B cell (primary cell): ENCODE measurements at regions not wholly inside any gene's neighbourhood (a gene's known extent, or its start where the extent isn't known, plus 50 kb on each side); places are given as distances from the start of the nearest gene placed in this dataset.

Experiments
- ATAC-seq: fragments of 200-7000 bp; cut with Tn5 transposase; one replicate; pipeline ENCODE4 v1.10.0; 2021; ENCODE audit warnings: low read depth, mild to moderate bottlenecking, moderate number of reproducible peaks, moderate library complexity
- CTCF ChIA-PET: fragments of 350-600 bp; sonication (Branson Sonifier 250); formaldehyde crosslinking; loops from one replicate; lab custom pipeline; 2021; ENCODE audit warnings: antibody characterized with exemption, inconsistent platforms; lab: Charles Lee
- POLR2A ChIA-PET: fragments of 350-600 bp; sonication (Branson Sonifier 250); formaldehyde crosslinking; loops from one replicate; lab custom pipeline; 2021; ENCODE audit warnings: antibody characterized with exemption; lab: Charles Lee
- DNase-seq: peaks from one replicate; pipeline ENCODE4 v3.0.0; 2013
- H2AFZ ChIP-seq: 2 replicates; pipeline ENCODE4 v1.6.1; 2012; ENCODE audit warnings: mild to moderate bottlenecking, low read depth, low read length; ENCODE audit not compliant: insufficient read depth, poor library complexity, severe bottlenecking
- H3K27ac ChIP-seq, 2 donors: 1 replicate in 1 of 2; 2 replicates in 1 of 2; pipeline ENCODE4 v1.5.1; 2012 to 2013; ENCODE audit warnings: low read length in 2 of 2, mild to moderate bottlenecking in 2 of 2, moderate library complexity in 1 of 2
- H3K27me3 ChIP-seq, 4 experiments: fragments of 200-600 bp in 1 of 4; sonication (generic) in 1 of 4; replicated peaks in 1 of 4; 1 replicate in 2 of 4; 2 replicates in 2 of 4; pipeline versions ENCODE4 v1.6.1 to v1.7.0; 2013 to 2016; ENCODE audit warnings: low read length in 3 of 4, mild to moderate bottlenecking in 2 of 4, mixed read lengths in 1 of 4, moderate library complexity in 1 of 4; ENCODE audit not compliant: insufficient read depth in 4 of 4, control insufficient read depth in 3 of 4; ENCODE audit errors: control extremely low read depth in 1 of 4
- H3K36me3 ChIP-seq, 2 experiments: replicated peaks in 1 of 2; 1 replicate in 1 of 2; 2 replicates in 1 of 2; pipeline versions ENCODE4 v1.6.1 to v1.7.1; 2013; ENCODE audit warnings: low read length in 1 of 2; ENCODE audit not compliant: insufficient read depth in 2 of 2, control insufficient read depth in 1 of 2; ENCODE audit errors: control extremely low read depth in 1 of 2, extremely low read depth in 1 of 2
- H3K4me1 ChIP-seq, 2 donors: fragments of 200-600 bp in 1 of 2; sonication (generic) in 1 of 2; 1 replicate in 1 of 2; 2 replicates in 1 of 2; pipeline versions ENCODE4 v1.5.1 to v1.6.1; 2013 to 2017; ENCODE audit warnings: low read length in 2 of 2; ENCODE audit not compliant: control insufficient read depth in 2 of 2, insufficient read depth in 2 of 2
- H3K4me2 ChIP-seq: replicated peaks from 2 replicates; pipeline ENCODE3; 2012; ENCODE audit warnings: mild to moderate bottlenecking, low read depth, low read length; ENCODE audit not compliant: poor library complexity, severe bottlenecking
- H3K4me3 ChIP-seq, 5 experiments: fragments of 200-600 bp in 1 of 5; sonication (generic) in 1 of 5; 1 replicate in 3 of 5; 2 replicates in 2 of 5; pipeline versions ENCODE4 v1.5.1 to v1.7.0; 2011 to 2016; ENCODE audit warnings: low read length in 4 of 5, mild to moderate bottlenecking in 4 of 5, low read depth in 2 of 5, control low read depth in 1 of 5, moderate library complexity in 1 of 5; ENCODE audit not compliant: insufficient read depth in 1 of 5; ENCODE audit errors: control extremely low read depth in 1 of 5, extremely low read depth in 1 of 5
- H3K79me2 ChIP-seq: fragments of 200-600 bp; sonication (generic); one replicate; pipeline ENCODE4 v1.6.0; 2016; ENCODE audit warnings: low read length; ENCODE audit not compliant: control insufficient read depth, insufficient read depth
- H3K9ac ChIP-seq: fragments of 200-600 bp; sonication (generic); 2 replicates; pipeline ENCODE4 v1.6.1; 2017; ENCODE audit warnings: mild to moderate bottlenecking, low read length, moderate library complexity
- H3K9me3 ChIP-seq, 3 donors: one replicate each; pipeline versions ENCODE4 v1.6.1 to v1.7.1; 2013; ENCODE audit warnings: low read length in 2 of 3; ENCODE audit not compliant: control insufficient read depth in 2 of 3, insufficient read depth in 1 of 3; ENCODE audit errors: control extremely low read depth in 1 of 3
- H4K20me1 ChIP-seq: 2 replicates; pipeline ENCODE4 v1.6.0; 2012; ENCODE audit warnings: mild to moderate bottlenecking, low read length; ENCODE audit not compliant: insufficient read depth, control insufficient read depth, poor library complexity, severe bottlenecking
- H3K27ac Mint-ChIP-seq: one replicate; pipeline ENCODE4 v1.8.0; 2021; ENCODE audit warnings: mixed read lengths
- H3K27me3 Mint-ChIP-seq: one replicate; pipeline ENCODE4 v1.8.0; 2021; ENCODE audit warnings: mixed read lengths
- H3K4me1 Mint-ChIP-seq: one replicate; pipeline ENCODE4 v1.8.0; 2021; ENCODE audit warnings: mixed read lengths
- H3K4me3 Mint-ChIP-seq: one replicate; pipeline ENCODE4 v1.8.0; 2021; ENCODE audit warnings: mixed read lengths
- H3K9me3 Mint-ChIP-seq: one replicate; pipeline ENCODE4 v1.8.0; 2022; ENCODE audit warnings: mixed read lengths; ENCODE audit not compliant: insufficient read depth
- CTCF ChIP-seq: fragments of 200-600 bp; IDR thresholded peaks from one replicate; pipeline ENCODE4 v1.8.0; 2022; ENCODE audit warnings: antibody characterized with exemption, mild to moderate bottlenecking
- EZH2 ChIP-seq: IDR thresholded peaks from 2 replicates; pipeline ENCODE4 v1.6.1; 2012; ENCODE audit warnings: borderline replicate concordance, low read depth, mild to moderate bottlenecking, moderate library complexity, low read length; ENCODE audit not compliant: insufficient read depth, poor library complexity, severe bottlenecking
- WGBS: methylation state at CpG from one replicate; pipeline ENCODE4 v1.1.5; 2013; ENCODE audit warnings: missing lambda C conversion rate; ENCODE audit not compliant: insufficient coverage; 5-methylcytosine and 5-hydroxymethylcytosine counted together
- intact Hi-C: fragments of 100-400 bp; cut with micrococcal nuclease; formaldehyde crosslinking; loops from one replicate; pipeline ENCODE4 v1.10.0; 2022

GRCh38 chr4:13933191-13933590 lies 305.7 kb upstream of the BOD1L1 start:
- no peak overlapping the region for H3K27ac ChIP-seq
- no peaks in the 10 kb centered on the region for H3K9me3 Mint-ChIP-seq
- POLR2A ChIA-PET, result no interaction called here
- WGBS, result 50% methylated on average over 1 of the region's 4 CpGs
- no peak for TF ChIP-seq EZH2
- no peak for TF ChIP-seq CTCF
- no peak overlapping the region for H3K4me2 ChIP-seq
- H2AFZ ChIP-seq, result no peak overlapping the region
- intact Hi-C loops, result no loop called here
- H3K79me2 ChIP-seq, result no peaks in the 10 kb centered on the region
- H3K9me3 ChIP-seq, result no peaks in the 10 kb centered on the region
- H3K27me3 ChIP-seq, result no peaks in the 10 kb centered on the region
- no peaks in the 10 kb centered on the region for H4K20me1 ChIP-seq
- H3K27ac Mint-ChIP-seq, result no peak overlapping the region
- H3K9ac ChIP-seq, result no peak overlapping the region
- H3K27me3 Mint-ChIP-seq, result peaks cover 14% of the 10 kb centered on the region
- H3K36me3 ChIP-seq, result no peaks in the 10 kb centered on the region
- no peaks in the 10 kb centered on the region for H3K4me1 ChIP-seq
- H3K4me1 Mint-ChIP-seq, result no peaks in the 10 kb centered on the region
- no peak overlapping the region for H3K4me3 Mint-ChIP-seq
- no peak overlapping the region for H3K4me3 ChIP-seq
- CTCF ChIA-PET, result no interaction called here
- DNase-seq, result no peak
- ATAC-seq, result no peak

GRCh38 chr4:13938299-13938698 lies 310.8 kb upstream of the BOD1L1 start:
- H3K27me3 Mint-ChIP-seq, result no peaks in the 10 kb centered on the region
- H3K4me1 Mint-ChIP-seq, result no peaks in the 10 kb centered on the region
- ChIA-PET POLR2A (no interaction called here), CTCF (no interaction called here)
- ATAC-seq, result no peak
- WGBS, result no CpG with 5 or more reads among the region's 3 CpGs
- Histone ChIP-seq H3K36me3 (no peaks in the 10 kb centered on the region), H3K9ac (no peak overlapping the region), H2AFZ (no peak overlapping the region), H3K27ac (no peak overlapping the region), H3K9me3 (no peaks in the 10 kb centered on the region), H3K4me2 (no peak overlapping the region), H3K79me2 (no peaks in the 10 kb centered on the region), H3K4me1 (no peaks in the 10 kb centered on the region), H3K27me3 (no peaks in the 10 kb centered on the region), H4K20me1 (no peaks in the 10 kb centered on the region), H3K4me3 (no peak overlapping the region)
- no peak for DNase-seq
- TF ChIP-seq EZH2, result no peak
- TF ChIP-seq CTCF, result no peak
- H3K27ac Mint-ChIP-seq, result no peak overlapping the region
- intact Hi-C loops, result no loop called here
- no peak overlapping the region for H3K4me3 Mint-ChIP-seq
- no peaks in the 10 kb centered on the region for H3K9me3 Mint-ChIP-seq
